NCI-H446 (cell line): ENCODE measurements at regions not wholly inside any gene's neighbourhood (a gene's known extent, or its start where the extent isn't known, plus 50 kb on each side); places are given as distances from the start of the nearest gene placed in this dataset.
A peak's percentile ranks its signal among the peaks of the same experiment; 100 is the strongest.

Source experiments
- DNase-seq, 2 experiments: peaks; one replicate each; lab custom pipeline; 2025; lab: John Stamatoyannopoulos, UW

DNA sequence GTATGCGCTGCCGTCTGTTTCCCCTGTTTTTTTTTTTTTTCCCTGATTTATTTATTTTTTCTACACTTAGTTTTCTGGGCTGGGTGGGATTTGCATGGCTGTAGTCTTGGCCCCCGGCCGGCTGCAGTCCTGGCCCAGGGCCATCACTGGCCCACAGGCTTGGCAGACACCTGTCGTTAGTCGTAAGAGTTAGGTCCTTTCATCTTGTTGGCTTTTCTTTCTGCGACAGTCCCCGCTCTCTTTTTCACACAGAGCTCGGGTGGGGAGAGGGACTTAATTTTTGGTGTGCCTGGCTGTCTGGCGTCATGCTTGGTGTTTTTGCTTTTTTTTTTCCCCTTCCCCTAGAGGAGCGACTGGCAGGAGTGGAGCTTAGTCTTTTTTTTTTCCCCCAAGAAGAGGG, 183.4 kb downstream of the KLF13 start:
- DNase-seq, result peak in 1 of 2 experiments; percentile 13

DNA sequence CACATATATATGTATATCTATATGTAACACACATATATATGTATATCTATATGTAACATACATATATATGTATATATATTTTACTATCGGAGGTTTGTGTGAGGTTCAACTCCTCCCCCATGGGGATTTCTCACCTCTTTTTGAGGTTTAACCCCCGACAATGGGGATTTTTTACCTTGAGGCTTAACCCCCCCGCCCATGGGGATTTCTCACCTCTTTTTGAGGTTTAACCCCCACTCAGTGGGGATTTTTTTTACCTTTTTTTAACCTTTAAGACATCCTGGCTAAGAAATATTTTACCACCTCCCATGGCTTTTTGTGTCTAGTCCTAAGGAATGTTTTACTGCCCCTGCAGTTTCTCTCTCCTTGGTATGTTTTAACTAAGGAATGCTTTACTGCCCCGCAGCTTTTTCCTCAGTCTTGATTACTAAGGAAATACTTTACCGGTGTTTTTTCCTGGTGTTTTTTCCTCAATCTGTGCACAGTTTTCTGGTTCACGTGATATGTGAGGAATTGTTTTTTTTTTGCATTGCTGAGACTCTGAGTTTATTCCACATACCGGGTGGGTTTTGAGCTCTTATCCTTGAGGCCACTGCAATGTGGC, 185.2 kb downstream of the KLF13 start:
- no peak for DNase-seq

DNA sequence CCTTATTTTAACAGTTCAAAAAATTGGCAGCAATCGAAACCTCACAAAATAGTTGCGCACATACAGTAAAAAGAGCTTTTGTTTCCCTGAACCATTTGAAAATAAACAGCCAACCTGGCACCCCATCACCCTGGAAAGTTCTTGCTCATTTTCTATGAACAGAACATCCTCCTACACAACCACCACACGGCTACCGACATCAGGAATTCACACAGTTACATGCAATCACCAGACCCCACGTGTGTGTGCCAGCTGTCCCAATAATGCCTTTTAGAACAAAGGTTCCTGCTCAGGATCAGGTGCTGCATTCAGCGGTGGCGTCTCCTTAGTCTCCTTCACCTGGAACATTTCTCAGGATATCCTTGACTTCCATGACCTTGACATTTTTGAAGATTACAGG, 186.5 kb downstream of the KLF13 start:
- DNase-seq, result no peak

DNA sequence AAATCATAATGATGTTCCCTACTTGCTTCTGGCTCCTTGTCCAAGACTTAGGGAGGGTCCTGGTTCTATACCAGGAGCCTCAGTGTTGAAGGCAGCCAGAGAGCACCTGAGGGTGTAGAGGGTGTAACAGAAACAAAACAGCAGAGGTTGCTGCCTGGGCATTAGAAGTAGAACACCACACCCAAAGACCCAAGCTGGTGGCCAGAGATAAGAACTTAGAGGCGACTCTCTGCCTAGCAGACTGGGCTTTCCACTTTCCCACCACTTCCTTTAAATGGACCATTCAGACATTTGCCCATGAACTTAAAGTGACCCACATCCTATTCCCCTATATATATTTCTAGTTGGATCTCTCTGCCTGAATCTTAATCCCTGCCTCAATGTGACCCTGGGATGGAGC, 189.8 kb downstream of the KLF13 start:
- DNase-seq, result no peak

DNA sequence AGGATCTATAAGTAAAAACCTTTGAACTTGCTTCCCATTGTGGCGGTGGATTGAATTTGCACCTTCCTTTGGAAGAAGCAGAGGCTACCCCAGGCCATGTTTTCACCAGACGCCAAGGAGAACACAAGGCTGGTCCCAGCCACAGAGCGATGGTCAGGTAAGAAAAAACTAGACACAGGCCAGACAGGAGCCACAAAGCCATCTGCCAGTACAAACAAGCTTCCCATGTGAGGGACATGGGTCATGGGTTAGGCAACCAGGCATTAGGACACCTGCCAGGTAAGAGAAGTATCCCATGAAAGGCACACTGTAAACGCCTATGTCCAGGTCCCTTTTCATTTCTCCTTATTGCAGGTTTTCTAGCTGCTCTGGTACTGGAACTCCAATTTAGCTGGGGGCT, 190.2 kb downstream of the KLF13 start:
- DNase-seq, result no peak

DNA sequence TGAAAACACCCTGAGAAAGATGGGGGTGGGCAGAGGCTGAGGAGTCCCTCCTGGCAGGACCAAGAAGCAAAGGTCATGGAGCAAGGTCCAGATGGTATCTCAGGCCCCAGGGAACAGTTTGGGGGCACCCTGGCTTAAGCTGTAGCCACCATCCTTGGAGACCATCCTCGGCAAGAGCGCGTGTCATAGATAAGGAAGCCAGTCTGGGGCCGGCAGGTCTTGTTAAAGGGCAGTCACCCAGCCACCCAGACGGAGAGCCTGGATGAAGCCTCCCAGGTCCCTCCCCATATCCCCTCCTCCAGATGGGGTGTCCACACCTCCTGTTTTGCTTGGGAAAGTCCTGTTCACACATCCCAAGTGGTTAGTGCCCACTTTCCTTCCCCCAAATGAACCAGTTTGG, 191.1 kb downstream of the KLF13 start:
- DNase-seq, result no peak

DNA sequence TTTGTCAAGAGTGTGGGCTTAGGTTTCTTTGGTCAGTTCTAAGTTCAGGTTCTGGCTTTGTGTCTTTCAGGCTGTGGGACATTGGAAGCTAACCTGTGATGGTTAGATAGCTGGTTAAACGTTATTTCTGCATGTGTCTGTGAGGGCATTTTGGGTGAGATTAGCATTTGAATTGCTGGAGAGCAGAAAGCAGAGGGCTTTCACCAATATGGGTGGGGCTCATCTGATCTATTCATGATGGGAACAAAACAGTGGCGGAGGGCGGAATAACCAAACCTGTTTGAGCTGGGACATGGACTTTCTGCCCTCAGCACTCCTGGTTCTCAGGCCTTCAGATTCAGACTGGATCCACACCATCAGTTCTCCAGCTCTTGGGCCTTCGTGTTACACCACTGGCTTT, 195.4 kb downstream of the KLF13 start:
- DNase-seq, result no peak

DNA sequence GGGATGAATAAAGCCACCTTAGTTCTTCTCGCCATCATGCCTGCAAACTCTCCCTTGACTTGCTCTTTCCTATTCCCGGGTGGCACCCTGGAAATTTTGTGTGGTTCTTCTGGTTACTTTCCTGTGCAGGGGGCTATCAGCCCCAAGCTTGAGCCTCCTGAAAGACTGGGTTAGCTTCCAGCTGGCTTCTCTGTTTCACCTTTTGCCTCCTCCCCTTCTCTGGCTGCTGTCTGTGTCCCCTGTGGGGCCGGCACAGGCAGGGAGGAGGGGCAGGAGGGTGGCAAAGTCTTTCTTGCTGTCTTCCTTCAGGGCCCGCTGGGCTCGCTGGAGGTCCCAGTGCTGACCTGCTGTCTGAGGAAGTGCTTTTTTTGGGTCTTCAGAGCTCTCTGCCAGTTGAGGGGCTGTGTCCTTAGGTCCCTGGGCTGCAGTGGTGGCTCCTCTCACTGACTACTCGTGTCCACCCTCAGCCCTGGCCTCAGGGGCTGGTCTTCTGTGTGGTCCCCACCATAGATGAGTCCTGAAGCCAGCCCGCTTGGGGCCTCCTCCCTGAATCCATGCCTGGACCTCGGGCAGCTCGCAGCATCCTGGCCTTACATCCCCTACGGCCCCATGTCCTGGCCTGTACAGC, 196.5 kb downstream of the KLF13 start:
- DNase-seq, result no peak

DNA sequence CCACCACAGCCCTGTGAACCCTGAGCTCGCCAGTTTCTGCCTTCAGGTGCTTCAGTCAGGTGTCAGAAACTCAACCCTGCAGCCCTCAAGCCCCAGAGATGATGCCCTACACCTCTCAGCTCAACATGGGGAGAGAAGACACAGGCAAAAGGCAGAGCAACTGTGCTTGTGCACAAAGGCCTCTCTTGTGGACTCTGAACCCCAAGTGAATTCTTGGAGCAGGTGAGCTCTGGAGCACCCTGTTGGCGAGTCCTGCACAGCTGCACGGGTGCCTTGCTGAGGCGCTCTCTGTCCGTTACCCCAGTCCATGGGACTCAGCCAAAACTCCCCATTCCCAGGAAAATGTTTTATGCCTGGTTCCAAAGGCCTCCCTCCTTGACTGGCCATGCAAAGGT, 197.0 kb downstream of the KLF13 start:
- DNase-seq, result no peak

DNA sequence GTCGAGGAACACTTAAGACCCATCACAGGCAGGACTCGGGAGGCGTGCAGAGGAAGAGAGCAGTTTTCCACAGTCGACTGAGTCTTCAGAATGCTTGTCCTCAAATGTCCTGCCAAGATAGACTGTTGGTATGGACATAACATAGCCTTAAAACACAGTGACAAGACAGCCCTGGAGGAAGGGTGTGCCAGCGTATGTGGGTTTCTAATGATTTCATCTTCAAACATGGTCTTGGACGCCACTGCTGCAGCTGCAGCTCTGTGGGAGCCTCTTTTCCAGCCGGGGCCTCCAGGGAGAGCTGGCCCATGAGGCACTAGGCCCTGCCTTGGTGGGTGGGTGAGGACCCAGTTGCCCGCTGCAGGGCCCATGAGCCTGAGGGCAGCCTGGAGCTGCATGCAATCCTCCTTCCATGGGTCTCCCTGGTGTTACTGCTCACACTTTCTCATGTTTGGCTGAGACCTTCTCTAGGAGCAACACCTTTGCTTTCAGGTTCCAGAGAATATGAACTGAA, 198.6 kb downstream of the KLF13 start:
- DNase-seq, result no peak

DNA sequence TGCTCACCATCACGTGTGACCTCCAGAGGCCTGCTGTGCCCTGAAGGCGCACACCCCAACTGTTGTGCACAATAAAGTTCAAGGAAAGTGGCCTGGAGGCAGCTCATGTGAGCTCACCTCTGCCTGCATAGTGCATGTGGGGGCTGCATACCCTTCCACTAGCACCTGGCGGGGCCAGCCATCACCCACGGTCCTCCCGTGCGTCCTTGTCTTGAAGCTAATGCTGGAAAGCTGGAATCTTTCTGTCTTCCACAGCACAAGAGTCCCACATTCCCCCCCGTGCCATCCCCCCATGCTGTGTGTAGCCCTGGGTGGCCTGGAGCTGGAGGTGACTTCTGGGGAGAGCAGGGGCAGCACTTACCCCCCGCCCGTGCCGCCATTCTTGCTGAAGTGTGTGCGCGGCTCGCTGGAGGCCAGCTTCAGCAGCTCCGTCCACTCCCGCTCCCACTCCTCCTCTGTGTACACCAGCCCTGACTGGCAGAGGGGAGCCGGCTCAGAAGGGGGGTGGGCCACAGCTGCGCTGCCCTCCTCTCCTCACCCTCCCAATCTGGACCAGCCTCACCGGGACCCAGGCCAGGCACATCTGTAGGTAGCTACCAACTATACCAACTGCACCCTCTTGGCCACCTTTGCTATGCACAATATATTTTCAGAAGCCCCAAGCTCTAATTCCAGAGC, 199.5 kb downstream of the KLF13 start:
- no peak for DNase-seq

DNA sequence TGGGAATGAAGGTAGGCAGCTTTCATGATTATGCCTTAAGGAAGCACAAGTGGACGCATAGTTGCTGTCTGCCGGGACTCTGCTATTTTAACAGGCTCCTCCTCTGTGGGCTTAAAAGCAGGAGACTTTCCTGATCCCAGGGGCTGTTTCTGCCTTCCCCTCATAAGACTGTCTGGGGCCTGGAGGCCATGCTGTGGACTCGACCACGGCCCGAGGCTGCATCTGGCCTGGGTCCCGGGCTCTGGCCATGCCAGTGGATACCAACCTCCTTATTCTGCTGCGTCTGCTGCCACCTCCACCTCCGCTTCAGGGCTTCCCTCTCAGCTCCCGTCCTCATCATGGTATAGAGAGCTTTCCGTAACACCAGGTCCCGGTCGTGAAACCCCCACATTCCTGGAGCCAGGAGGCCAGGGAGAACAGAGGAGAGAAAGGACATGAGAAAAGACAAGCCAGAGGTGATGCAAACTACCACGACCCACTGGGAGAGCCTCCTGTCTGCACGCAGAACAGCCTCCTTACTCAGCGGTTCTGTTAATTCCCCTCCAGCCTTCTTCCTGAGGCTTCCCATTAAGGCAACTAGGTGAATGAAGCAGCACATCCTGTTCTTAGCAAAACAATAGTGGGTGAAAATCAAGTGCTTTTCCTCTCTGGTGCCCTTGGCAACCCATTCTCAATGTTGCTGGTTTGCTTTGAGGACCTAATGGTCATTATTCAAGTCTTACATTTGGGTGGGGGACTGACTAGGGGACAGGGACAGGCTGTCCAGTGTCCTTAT, 200.5 kb downstream of the KLF13 start:
- DNase-seq, result no peak

DNA sequence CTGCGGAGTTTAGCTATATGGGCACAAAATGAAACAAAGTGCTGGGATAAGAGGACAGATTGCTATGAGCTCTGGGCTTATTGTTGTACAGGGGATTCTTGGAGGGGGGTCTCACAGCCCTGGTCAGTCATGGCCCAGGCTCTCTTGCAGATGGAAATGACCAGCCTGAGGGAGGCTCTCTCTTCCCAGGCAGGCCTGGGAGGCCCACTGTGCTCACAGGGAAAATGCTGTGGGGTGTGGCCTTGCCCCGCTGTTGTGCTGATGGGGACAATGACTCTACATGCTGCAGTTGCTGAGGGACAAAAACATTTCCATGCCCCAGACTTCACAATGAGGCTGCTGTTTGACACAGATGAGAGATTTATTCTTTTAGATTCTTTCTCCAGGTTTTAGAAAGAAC, 202.2 kb downstream of the KLF13 start:
- DNase-seq, result no peak

DNA sequence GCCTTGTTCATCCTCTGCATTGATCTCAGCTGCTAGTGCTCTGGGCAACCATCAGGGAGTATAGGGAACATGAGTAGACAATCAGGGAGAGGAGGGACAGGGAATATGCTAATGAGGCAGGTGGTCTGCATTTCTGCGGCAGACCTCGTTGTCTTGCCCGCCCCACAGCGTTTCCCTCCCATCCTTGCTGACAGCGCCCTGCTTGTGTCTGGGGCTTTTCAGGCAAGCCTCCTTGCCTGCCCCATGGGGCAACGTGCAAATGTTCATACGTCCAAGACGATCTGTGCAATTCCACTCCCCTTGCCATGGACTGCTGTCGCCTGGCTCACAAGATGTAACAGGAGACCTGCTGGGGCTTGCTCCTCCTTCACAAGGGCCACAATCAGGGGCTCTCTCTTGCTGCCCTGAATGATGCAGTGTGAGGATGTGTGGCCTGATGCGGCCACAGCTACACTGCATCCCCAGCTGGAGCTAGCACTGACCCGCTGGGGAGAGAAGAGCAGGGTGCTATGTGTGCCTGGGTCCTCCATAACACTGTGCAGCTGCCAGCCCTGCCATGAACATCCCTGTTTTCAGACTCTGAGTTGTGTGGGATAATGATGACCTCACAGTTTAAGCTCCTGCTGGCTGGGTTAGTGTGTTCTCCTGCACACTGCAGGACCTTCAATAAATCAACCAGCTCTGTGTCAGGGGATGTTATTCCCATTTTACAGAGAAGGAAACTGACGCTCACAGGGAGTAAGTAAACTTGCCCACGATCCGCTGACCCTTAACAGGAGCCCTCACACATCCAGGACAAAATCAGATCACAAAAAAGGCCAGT, 211.3 kb downstream of the KLF13 start:
- DNase-seq, result no peak

DNA sequence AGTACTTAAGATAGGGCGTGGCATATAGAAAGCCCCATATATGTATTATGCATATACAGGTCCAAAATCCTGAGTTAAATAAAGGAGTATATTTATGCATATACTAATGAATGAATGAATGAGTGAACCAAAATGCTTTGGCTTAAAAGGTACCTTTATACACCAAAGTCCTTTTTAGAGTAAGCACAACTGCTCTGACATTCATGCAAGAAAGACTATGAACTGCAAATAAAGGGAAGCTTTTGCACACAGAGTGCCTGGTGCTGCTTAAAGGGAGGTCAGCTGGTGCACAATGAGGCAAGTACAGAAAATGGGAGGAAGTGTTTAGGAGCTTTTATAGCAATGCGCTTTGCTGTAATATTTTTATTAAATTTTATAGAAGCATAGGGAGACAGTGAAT, 214.0 kb downstream of the KLF13 start:
- DNase-seq, result no peak

DNA sequence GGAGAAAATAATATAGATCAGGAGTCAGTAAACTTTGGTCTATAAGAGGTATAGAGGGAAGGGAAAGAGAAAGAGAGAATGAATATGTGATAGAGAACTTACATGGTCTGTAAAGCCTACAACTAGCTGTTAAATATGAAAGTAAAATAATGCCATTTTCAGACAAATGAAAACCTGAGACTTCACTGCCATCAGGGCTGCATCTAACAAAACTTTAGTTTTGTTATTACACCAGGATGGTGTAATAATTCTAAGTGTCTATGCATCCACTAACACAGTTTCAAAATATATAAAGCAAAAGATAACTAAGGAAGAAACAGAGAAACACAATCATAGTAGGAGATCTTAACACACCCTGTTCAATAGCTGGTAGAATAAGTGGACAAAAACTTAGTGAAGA, 217.7 kb downstream of the KLF13 start:
- no peak for DNase-seq

DNA sequence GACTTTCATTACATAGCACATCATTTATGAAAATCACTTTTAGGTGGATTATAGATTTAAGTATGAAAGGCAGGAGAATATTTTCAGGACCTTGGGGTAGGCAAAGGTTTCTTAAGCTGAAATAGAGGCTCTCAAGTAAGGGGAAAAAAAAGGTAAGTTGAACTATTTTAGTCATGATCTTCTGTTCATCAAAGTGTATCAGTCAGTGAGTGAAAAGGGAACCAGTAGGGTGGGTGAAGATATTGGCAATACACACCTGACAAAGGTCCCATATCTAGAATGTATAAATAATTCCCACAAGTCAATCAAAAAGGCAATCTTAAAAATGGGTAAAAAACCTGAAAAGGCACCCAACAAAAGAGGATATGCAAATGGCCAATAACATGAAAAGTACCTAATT, 218.6 kb downstream of the KLF13 start:
- DNase-seq, result no peak

DNA sequence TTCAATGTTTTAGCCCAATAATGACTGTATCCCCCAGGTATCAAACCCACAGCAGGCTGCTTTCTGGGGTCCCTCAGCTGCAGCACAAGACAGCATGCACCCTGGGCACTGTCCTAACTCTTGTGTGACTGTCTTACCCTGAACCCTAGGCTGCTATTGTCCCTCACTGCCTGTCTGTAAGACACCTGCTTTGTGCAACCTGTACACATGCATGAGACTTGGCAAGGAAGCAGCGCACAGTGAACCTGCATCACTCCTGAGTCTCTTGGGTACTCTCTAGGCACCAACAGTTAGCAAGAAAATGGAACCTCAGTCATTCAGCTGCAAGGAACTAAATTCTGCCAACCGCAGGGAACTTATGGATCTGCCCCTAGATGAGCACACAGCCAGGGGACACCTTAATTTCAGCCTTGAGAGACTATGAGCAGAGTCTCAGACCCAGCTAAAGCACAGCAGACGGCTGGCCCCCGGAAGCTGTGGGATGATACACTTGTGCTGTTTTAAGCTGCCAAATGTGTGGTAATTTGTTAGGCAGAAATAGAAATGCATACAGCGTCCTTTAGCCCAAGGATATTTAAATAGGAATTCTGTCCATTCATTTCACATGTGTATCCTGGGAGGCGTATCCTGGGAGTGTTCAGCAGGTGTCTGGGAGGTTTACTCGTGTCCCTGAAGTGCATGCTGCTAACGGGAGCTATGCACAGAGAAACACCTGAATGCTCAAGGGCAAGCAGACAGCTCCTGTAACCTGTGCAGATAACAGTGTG, 223.8 kb downstream of the KLF13 start:
- DNase-seq, result no peak

DNA sequence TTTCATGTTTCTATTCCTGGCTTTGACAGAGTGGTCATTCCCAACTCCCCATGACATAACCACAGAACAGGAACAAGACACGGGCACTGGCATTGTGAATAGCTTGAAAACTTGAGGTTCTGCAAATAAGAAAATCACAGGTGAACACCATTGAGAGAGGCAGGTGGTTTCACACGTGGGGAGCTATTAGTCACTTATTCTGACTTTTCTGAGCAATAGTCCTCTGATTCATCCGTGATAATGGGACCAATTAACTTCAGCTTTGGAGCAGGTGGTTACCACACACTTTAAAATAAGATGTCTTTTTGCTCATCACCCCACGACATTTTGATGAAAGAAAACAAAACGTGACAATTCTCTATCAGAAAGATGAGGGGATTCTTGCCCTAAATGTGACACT, 224.7 kb downstream of the KLF13 start:
- DNase-seq, result no peak

DNA sequence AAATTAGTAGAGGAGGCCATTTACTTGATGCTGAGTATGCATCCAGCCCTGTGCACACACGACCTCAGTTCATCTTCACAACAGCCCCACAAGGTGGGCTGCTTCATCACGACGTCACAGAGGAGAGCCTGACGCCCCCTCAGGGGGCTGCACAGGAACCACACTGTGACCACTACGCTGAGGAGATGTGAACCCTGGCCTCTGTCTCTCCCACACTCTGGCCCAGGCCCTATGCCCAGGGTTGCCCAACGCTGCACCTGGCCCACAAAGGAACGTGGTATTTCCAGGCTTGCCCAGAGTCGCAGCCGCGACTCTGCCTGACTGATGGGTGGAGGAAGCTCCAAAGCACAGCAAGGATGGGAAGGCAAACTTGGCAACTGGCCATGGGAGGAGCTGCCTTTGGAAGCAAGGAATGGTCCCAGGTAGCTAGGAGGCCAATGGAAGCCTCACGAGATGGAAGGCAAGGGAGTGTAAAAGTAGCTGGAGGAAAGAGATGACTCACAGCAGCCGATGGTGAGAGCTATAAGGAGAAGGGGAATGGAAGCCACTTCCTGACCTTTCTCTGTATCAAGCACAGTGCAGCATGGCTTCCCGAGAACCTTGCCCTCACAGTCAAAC, 226.0 kb downstream of the KLF13 start:
- no peak for DNase-seq

DNA sequence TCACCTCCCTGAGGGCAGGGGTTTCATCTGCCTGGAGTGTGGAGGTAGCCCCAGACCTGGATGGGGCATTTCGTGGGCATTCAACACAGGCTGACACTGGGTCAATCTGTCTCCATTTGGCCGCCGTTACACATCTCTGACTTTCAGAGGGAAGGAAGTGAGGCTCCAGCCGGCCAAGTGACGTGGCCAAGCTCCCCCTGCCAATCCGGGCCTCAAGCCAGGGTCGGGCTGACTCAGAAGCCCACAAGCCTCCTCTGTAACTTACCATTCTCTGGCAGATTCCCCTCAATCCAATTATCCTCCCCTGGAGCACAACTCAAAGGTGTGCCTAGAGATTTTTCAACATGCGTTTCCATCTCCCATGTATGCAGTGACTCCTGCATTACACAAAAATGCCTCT, 227.6 kb downstream of the KLF13 start:
- peak; percentile 30 to 71 for DNase-seq
